ENCODE measurements at regions not wholly inside any gene's neighbourhood (a gene's known extent, or its start where the extent isn't known, plus 50 kb on each side); places are given as distances from the start of the nearest gene placed in this dataset.

DNA sequence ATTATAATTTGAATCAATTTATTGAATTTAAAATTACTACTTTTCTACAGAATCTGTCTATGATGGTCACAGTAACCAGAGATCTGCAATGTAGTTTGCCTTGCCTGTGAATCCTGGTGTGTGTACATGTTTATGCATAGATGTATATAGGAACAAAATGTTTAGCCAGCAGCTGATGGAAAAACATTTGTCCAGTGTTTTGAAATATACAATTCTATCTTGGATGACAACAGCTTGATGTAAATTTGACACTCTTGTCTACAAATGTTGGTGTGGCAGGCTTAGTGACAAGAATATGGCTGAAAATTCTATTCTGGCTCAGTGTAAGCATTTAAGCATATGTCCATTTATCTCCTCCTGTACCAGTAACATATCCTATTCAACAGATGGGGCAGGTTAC is 229.4 kb downstream of the RCHY1 start:
- TF ChIP-seq, protein P1, sequence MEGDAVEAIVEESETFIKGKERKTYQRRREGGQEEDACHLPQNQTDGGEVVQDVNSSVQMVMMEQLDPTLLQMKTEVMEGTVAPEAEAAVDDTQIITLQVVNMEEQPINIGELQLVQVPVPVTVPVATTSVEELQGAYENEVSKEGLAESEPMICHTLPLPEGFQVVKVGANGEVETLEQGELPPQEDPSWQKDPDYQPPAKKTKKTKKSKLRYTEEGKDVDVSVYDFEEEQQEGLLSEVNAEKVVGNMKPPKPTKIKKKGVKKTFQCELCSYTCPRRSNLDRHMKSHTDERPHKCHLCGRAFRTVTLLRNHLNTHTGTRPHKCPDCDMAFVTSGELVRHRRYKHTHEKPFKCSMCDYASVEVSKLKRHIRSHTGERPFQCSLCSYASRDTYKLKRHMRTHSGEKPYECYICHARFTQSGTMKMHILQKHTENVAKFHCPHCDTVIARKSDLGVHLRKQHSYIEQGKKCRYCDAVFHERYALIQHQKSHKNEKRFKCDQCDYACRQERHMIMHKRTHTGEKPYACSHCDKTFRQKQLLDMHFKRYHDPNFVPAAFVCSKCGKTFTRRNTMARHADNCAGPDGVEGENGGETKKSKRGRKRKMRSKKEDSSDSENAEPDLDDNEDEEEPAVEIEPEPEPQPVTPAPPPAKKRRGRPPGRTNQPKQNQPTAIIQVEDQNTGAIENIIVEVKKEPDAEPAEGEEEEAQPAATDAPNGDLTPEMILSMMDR (IDR thresholded peaks at IDR 0.05) = no peak
- TF ChIP-seq POLR2A (IDR thresholded peaks at IDR 0.05) = no peak

Data from esophagus squamous epithelium (tissue), 4 donors.